ENCODE measurements at regions not wholly inside any gene's neighbourhood (a gene's known extent, or its start where the extent isn't known, plus 50 kb on each side); places are given as distances from the start of the nearest gene placed in this dataset.
A peak's percentile ranks its signal among the peaks of the same experiment; 100 is the strongest.
"Not testable (repeated sequence)": the region's sequence is repeated elsewhere in the genome, so short reads cannot be mapped to it uniquely, and the experiment has no call there.

DNA sequence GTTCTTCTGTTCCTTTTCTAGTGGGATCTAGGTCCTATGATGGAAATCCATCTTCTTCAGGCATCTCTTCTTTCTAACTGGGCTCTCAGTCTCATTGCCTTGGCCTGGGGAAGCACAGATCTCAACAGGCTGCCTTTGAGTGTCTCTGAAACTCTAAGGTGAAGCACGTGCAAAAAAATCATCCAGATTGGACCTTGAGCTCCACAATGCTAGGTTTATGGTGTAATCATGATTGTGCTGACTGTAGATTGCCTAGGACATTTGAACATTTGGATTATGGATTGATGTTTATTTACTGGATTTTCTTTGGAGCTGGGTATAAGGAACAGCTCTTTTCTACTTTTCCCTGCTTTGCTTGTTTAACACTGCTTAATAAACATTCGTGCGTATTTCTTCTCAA is 191.5 kb upstream of the NR3C2 start:
- DNase-seq = no peak

DNA sequence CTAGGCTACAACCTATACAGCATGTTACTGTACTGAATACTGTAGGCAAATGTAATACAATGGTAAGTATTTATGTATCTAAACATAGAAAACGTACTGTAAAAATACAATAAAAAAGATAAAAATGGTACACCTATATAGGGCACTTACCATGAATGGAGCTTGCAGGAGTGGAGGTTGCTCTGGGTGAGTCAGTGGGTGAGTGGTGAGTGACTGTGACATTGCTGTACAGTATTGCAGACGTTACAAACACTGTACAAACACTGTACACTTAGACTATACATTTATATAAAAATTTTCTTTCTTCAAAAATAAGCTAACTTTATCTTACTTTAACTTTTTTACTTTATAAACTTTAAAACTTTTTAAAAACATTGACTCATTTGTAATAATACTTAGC is 190.3 kb upstream of the NR3C2 start:
- DNase-seq = no peak

DNA sequence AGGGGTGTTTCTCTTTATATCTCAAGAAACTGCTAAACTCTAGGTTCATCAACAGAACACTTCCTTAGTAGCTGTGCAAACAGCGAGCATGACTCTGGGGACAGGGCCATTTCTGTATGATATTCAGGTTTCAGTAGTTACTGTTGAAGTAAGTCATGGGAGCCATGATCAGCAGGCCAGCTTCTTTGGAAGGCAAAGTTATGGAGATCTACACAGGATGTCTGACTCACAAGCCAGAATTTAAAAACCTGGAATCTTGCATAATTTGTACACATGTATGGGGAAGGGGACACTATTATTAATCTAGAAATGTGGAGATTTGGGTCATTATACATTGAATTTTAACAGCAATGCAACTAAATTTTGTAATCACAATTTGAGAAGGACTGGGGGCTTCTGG is 187.8 kb upstream of the NR3C2 start:
- DNase-seq = no peak

DNA sequence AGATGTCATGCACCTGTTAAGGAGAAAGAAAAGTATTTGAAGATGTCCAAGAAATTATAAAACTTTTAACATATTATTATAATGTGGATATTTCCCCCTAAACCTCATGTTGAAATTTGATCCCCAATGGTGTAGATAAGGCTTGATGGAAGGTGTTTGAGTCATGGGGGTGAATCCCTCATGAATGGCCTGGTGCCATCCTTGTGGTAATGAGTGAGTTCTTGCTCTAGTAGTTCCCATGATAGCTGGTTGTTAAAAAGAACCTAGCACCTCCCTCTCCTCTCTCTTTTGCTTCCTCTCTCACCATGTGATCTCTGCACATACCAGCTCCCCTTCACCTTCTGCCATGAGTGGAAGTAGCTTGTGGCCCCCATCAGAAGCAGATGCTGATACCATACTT is 176.6 kb upstream of the NR3C2 start:
- no peak for DNase-seq

DNA sequence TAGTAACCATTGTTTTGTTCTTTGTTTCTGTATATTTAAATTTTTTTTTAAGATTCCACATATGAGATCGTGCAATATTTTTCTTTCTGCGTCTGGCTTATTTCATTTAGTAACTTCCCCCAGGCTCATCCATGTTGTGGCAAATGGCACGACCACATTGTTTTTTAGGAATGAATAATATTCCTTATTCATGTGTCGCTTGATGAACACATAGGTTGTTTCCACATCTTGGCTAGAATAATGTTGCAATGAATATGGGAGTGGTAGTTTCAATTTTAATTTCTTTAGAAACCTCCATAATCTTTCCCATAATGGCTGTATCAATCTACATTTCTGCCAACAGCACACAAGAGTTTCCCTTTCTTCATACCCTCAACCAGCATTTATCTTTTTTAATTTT is 166.8 kb upstream of the NR3C2 start:
- no peak for DNase-seq

DNA sequence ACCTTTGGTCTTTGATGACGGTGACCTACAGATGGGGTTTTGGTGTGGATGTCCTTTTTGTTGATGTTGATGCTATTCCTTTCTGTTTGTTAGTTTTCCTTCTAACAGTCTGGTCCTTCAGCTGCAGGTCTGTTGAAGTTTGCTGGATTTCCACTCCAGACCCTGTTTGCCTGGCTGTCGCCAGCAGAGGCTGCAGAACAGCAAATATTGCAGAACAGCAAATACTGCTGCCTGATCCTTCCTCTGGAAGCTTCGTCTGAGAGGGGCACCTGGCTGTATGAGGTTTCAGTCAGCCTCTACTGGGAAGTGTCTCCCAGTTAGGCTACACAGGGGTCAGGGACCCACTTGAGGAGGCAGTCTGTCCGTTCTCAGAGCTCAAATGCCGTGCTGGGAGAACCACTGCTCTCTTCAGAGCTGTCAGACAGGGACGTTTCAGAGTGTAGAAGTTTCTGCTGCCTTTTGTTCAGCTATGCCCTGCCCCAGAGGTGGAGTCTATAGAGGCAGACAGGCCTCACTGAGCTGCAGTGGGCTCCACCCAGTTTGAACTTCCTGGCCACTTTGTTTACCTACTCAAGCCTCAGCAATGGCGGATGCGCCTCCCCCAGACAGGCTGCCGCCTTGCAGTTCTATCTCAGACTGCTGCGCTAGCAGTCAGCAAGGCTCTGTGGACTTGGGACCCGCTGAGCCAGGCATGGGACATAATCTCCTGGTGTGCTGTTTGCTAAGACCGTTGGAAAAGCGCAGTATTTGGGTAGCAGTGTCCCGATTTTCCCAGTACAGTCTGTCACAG is 156.4 kb upstream of the NR3C2 start:
- not testable (repeated sequence) for DNase-seq

DNA sequence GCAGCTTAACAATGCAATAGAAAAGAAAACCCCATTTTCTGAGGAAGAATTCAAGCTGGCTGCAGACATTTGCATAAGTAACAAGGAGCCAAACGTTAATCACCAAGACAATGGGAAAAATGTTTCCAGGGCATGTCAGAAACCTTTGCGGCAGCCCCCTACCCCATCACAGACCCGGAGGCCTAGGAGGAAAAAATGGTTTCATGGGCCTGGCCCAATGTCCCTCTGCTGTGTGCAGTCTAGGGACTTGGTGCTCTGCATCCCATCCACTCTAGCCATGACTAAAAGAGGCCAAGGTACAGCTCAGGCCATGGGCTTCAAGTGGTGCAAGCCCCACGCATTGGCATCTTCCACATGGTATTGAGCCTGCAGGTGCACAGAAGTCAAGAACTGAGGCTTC is 147.0 kb upstream of the NR3C2 start:
- DNase-seq = no peak

DNA sequence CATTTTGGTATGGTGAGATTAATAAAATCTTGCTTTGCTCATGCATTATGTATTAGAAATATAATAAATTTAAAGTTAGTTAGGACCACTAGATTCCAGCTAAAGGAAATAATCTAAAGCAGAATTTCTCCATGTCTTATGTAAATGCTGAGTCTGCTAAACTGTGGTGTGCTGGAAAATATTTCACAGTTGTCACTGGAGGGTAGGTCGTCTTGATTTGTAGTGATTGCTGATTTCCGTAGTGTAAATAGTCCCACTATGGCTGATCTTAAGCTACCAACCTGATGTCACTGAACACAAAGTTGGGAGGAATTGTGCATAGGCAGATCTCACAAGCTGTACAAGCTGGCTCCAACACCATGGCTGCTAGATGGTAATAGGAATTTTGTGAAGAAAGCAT is 133.4 kb upstream of the NR3C2 start:
- DNase-seq = no peak

DNA sequence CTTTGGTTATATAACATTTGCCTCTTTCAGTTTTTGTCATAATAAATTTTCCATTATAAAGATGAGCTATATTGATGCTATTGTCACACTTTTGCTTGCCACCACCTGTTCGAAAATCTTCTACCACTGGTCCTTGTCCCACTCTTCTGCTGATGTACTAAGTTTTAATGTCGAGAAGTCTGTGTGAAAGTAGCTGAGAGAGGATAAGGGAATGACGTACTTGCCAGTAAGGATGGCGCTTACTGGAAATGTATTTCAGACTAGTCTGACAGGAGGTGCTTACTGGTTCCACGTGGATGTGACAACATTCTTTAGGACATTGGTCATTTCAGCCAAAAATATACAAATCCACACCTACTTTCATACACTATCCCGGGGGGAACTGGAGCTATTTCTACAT is 132.7 kb upstream of the NR3C2 start:
- DNase-seq = no peak

DNA sequence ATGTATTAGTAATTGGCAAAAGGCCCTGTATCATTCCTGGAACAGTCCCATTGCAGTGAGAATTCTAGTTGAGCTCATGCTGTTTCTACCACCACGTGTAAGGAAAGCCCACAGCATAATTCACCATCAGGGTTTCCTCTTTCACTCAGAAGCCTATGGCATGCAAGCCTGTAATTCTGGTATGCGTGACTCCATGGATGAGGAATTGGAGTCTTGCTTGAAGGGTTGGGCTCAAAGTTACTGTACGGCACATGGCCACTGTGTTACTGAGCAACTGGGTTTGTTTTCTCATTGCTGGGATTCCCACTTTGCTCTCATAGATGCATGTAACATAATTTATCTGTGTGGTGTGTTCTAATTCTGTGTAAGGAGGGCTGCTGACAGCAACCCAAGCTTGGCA is 132.3 kb upstream of the NR3C2 start:
- no peak for DNase-seq

DNA sequence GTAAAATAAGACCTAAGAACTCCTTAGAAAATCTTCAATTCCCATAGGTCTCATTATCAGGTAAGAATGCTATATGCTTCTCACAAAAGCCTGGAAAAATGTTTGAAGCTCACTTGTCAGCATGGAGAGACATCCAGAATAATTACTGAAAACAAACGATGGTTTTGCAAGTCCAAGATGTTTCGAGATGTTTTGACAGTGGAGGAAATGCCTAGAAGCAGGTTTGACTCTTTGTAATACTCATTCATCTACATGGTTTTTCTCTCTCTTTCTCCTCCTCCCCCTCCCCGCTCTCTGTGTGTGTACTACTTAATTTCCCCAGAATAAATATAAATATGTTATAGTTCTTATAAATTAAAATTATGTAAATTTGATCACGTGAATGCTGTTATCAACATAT is 131.9 kb upstream of the NR3C2 start:
- DNase-seq = no peak

DNA sequence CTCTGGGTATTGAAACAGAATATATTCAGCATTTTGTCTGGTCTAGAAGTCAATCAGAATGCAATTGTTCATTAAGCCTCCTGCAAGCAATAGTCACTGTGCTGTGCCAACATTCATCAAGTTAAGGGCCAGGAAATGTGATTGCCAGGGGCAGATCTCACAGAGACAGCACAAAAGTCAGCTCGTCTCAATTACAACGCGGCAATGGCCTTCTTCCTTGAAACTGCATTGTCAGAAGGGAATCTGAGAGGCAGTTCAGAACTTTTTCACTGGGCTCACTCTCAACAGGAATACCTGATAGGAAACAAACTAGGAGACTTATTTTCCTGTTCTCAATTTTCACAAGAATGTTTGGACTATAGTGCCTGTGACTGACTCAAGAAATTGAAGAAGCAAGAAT is 131.1 kb upstream of the NR3C2 start:
- no peak for DNase-seq

DNA sequence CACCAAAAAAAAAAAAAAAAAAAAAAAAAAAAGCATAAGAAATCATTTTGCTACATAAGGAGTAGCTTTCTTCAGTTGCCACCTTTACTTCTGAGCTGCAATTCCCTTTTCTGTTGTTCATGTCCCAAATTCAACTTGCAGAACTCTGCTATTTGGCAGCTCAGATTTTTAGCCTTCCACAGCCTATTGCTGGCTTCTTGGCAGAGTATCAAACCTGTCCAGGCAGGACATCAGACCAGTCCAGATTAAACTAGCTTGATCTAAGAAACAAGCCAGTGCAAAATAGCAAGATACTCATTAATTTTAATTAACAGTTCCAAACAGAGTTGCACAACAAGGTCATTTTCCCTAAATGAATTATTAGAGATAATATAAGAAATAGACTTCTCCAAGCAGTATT is 123.6 kb upstream of the NR3C2 start:
- no peak for DNase-seq

DNA sequence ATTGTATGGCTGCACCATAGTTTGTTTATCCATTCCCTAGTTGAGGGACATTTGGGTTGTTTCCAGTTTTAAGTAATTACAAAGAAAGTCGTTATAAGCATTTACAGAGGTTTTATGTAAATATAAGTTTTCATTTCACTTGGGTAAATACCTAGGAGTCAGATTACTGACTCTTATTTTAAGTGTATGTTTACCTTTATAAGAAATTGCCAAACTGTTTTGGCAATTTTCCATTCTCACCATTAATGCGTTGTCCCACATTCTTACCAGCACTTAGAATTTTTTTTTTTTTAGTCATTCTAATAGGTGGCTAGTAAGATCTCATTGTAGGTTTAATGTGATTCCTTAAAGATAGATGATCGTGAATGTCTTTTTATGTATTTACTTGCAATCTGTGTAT is 121.5 kb upstream of the NR3C2 start:
- DNase-seq = no peak

DNA sequence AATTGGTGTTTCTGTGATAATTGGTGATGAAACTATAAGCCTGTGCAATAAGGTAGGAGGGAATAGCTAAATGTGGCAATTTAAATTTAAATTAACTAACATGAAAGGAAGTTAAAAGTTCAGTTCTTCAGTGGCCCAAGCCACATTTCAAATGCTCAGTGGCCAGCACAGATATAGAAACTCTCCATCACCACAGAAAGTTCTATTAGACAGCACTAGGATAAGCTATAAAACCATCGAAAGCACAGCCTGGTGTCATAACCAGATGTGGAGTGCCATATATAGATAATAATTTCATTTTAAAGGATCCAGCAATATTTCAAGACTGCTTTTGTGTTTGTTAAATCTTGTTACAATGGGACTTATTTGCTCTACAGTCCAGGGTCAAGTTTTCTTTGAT is 119.3 kb upstream of the NR3C2 start:
- no peak for DNase-seq

DNA sequence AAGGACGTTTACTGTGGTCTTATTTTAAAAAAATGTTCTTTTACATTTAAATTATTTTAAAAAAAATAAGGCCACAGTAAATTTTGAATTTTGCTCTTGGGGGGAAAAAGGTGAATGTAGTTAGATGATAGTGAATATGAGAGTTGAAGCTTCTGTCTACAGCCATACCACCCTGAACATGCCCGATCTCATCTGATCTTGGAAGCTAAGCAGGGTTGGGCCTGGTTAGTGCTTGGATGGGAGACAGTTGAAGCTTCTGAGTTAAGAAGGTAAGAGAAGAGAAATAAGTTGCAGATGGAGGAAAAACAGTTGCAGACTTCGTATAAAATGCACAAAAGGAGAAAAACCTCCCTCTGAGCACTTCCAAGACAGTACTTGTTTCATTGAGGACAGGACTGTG is 115.6 kb upstream of the NR3C2 start:
- DNase-seq = no peak

DNA sequence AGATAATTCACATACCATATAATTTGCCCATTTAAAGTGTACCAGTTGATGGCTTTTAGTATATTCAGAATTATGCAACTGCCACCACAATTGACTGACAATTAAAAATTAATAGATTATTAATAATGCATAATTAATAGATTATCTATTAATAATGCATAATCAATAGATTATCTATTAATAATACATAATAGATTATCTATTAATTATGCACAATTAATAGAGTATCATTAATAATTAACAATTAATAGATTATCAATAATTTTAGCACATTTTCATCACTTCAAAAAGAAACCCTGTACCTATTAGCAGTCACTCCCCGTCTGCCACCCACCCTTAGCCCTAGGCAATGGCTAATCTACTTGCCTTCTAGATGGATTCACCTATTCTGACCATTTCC is 108.6 kb upstream of the NR3C2 start:
- DNase-seq = no peak

DNA sequence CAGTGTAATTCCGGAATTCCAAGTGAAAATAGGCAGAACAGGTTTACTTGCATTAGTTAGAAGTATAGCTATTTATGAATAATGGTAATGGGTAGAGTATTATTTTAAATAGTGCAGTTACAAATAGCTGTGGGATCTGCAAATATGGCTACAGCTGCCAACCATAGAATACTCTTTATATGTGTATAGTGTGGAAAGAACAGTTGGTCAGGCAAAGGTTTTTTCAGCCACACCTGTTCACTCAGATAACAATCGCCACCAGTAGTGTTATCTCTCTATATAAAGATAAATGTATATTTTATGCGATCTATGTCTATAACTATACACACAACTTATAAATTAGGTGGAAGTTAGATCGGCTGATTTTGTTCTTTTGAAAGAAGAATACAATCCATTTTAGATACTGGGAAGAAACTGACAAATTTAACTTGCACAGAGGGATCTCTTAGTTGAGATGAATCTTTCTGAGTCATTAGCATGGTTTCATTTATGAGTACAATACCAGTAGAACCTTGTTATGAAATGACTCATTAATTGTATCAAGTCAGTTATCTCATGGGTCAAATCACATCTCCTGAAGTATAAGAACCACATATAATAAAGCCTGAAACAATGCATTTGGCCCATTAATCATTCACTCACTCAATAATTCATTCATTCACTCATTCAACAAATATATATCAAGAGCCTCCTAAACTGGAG is 100.9 kb upstream of the NR3C2 start:
- peak; percentile 30 for DNase-seq

DNA sequence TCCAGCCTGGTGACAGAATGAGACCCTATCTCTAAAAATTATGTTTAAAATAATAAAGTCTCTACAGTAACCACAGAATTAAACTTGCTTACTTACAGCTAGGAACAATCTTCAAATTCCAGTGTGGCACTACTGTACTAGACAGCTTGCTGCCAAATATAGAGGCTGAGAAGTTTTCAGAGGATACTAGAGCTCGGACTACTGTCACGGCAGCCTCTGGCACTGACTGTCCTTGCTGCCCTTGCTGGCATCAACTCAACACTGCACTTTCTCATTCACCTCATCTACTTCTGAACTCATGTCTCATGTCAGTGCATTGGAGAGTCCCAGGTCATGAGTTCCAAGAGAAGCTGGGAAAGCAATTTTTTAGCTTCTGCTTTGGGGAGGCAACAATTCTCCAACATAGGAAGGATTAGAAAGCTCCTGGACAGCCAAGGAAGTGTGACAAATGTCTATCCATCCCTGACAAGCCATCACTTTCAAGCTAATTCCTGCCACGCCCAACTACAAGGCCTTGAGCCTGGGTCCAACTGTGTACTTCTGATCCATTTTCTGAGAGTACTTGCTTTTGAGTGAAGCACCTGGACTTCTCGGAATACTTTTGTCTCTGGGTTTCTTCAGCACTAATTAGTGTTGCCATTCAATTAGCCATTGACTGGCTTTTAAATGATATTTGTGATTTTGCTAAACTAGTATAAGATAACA is 98.6 kb upstream of the NR3C2 start:
- no peak for DNase-seq

DNA sequence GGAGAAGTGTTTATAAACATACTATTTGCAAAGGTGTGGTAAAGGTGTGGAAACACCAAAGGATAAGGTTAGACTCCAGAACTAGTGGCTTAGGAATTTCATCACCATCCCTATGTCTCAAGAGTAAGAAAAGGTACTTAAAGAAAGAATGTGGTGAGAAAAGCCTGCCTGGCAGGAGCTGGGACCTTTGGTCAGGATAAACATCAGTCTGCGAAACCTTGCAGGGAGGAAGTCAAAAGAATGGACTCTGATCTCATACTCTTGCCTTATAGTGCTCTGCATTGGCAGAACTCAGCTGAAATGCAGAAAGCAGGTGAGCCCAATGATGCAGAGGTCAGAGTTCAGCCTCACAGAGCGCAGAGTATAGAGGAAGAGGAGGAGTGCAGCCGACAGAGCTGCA is 97.2 kb upstream of the NR3C2 start:
- DNase-seq = no peak

DNA sequence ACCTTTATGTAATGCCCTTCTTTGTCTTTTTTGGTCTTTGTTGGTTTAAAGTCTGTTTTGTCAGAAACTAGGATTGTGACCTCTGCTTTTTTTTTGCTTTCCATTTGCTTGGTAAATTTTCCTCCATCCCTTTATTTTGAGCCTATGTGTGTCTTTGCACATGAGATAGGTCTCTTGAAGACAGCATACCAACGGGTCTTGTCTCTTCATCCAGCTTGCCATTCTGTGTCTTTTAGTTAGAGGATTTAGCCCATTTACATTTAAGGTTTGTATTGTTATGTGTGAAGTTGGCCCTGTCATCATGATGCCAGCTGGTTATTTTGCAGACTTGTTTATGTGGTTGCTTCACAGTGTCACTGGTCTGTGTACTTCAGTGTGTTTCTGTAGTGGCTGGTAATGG is 91.6 kb upstream of the NR3C2 start:
- not testable (repeated sequence) for DNase-seq

DNA sequence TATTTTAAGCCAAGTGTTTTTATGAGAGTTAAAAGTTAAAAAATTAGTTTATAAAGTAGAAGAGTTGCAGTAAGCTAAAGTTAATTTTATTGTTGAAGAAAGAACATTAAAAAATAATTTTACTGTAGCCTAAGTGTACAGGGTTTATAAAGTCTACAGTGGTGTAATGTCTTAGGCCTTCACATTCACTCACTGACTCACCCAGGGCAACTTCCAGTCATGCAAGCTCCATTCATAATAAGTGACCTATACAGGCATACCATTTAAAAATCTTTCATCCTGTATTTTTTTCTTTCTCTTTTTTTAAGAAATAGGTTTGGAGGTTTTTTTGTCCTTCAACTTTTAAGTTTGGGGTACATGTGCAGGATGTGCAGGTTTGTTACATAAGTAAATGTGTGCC is 87.9 kb upstream of the NR3C2 start:
- no peak for DNase-seq

DNA sequence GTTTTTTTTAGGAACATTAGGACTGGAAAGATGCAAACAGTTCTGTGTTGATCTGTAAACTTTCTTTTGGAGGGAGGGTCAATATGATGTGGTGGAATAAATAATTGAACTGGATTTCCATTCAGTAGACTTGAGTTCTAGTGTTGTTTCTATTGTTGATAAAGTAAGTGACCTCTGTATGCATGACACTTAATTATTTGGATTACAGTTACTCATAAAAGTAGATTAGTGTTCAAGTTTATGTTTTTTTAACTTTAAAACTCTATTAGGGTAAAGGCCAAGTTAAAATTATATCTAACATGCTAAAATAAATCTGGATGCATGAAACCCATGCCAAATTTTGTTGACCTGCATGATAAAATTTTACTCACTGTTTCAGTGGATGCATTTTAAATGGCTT is 85.4 kb upstream of the NR3C2 start:
- no peak for DNase-seq

DNA sequence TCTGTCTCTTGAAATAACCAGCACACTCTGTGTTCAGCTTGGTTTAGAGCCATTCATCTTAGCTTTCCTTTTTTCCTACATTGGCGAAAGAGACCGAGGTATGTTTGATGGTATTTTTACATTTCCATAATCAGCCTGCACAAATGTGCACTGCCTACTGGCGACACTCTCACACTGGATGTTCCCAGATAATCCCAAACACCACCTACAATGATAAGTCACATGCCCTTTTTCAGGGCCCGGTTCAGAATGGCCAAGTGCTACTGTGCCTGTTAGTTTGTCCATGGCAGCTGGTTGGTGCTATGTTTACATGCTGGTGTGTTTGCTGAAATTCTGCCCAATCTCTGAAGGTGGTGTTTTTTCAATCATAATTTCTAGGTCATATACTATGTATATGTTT is 80.8 kb upstream of the NR3C2 start:
- no peak for DNase-seq
